Thyroid gland (tissue), 4 donors: ENCODE measurements at regions not wholly inside any gene's neighbourhood (a gene's known extent, or its start where the extent isn't known, plus 50 kb on each side); places are given as distances from the start of the nearest gene placed in this dataset.

Experiments
- DNase-seq, 2 donors: peaks; one replicate each; pipeline ENCODE4 v3.0.0-alpha.2; 2019
- H3K27ac ChIP-seq, 3 donors: fragments of 200-600 bp; sonication (generic); 1 replicate in 2 of 3; 2 replicates in 1 of 3; pipeline ENCODE4 v1.5.1; 2016 to 2019; ENCODE audit warnings: mild to moderate bottlenecking in 1 of 3, moderate library complexity in 1 of 3
- H3K27me3 ChIP-seq: fragments of 200-600 bp; sonication (generic); one replicate; pipeline ENCODE4 v1.5.1; 2019
- H3K36me3 ChIP-seq, 2 donors: fragments of 200-600 bp; sonication (generic); one replicate each; pipeline ENCODE4 v1.5.1; 2016 to 2019
- H3K4me1 ChIP-seq, 2 donors: fragments of 200-600 bp; sonication (generic); one replicate each; pipeline ENCODE4 v1.5.1; 2017 to 2019
- H3K4me3 ChIP-seq, 3 donors: fragments of 200-600 bp; sonication (generic); replicated peaks in 1 of 3; 1 replicate in 2 of 3; 2 replicates in 1 of 3; pipeline ENCODE4 v1.5.1; 2016; ENCODE audit warnings: mild to moderate bottlenecking in 1 of 3
- H3K9me3 ChIP-seq: fragments of 200-600 bp; sonication (generic); one replicate; pipeline ENCODE4 v1.5.1; 2017
- CTCF ChIP-seq, 6 experiments: fragments of 200-600 bp in 3 of 6; fragments of 450-650 bp in 3 of 6; sonication (generic) in 3 of 6; IDR thresholded peaks; one replicate each; pipeline ENCODE4 v1.5.1; 2016 to 2019; ENCODE audit warnings: antibody characterized with exemption in 6 of 6, mild to moderate bottlenecking in 2 of 6, inconsistent platforms in 1 of 6, moderate library complexity in 1 of 6
- POLR2A ChIP-seq, 2 donors: fragments of 450-650 bp; IDR thresholded peaks; one replicate each; pipeline ENCODE4 v1.6.1; 2017; ENCODE audit warnings: antibody characterized with exemption in 2 of 2, mild to moderate bottlenecking in 2 of 2, moderate library complexity in 1 of 2
- WGBS, 2 donors: methylation state at CpG; one replicate each; pipeline ENCODE4 v1.1.5; 2017; 5-methylcytosine and 5-hydroxymethylcytosine counted together
- intact Hi-C: fragments of 100-400 bp; cut with DNase I; formaldehyde crosslinking; loops from one replicate; pipeline ENCODE4 v1.15.1; 2023

- 54 to 64% methylated on average over 12 of the region's 12 CpGs for WGBS, 2 donors
- H3K4me3 ChIP-seq: no peak overlapping the region
- no peaks in the 10 kb centered on the region for H3K27me3 ChIP-seq
- H3K4me1 ChIP-seq: peaks cover 20 to 33% of the 10 kb centered on the region in 2 donors
- H3K36me3 ChIP-seq: no peaks in the 10 kb centered on the region
- H3K27ac ChIP-seq: no peak overlapping the region
- intact Hi-C loops: no loop called here
- TF ChIP-seq CTCF (IDR thresholded peaks at IDR 0.05) (no peak), POLR2A (IDR thresholded peaks at IDR 0.05) (no peak)
- no peaks in the 10 kb centered on the region for H3K9me3 ChIP-seq
- DNase-seq: peak in 1 of 2 donors; percentile 16
Observed at GRCh38 chr2:126975671-126976655, 77.3 kb downstream of the TEX51 start.

- H3K4me1 ChIP-seq: peaks cover 15 to 25% of the 10 kb centered on the region in 2 donors
- no peak for DNase-seq
- 87 to 93% methylated on average over 16 to 29 of the region's 30 CpGs for WGBS, 2 donors
- H3K27ac ChIP-seq: no peak overlapping the region
- TF ChIP-seq CTCF (IDR thresholded peaks at IDR 0.05) (no peak), POLR2A (IDR thresholded peaks at IDR 0.05) (no peak)
- intact Hi-C loops: no loop called here
- no peaks in the 10 kb centered on the region for H3K36me3 ChIP-seq
- no peaks in the 10 kb centered on the region for H3K9me3 ChIP-seq
- no peaks in the 10 kb centered on the region for H3K27me3 ChIP-seq
- no peak overlapping the region for H3K4me3 ChIP-seq
Observed at GRCh38 chr2:126976721-126977328, 78.1 kb downstream of the TEX51 start.

- Histone ChIP-seq H3K36me3 (no peaks in the 10 kb centered on the region), H3K27me3 (no peaks in the 10 kb centered on the region), H3K27ac (no peak overlapping the region), H3K4me1 (peaks cover 9 to 19% of the 10 kb centered on the region in 2 donors), H3K4me3 (no peak overlapping the region), H3K9me3 (no peaks in the 10 kb centered on the region)
- DNase-seq: no peak
- intact Hi-C loops: no loop called here
- WGBS, 2 donors: 97 to 98% methylated on average over 4 of the region's 4 CpGs
- TF ChIP-seq CTCF (IDR thresholded peaks at IDR 0.05): no peak
- no peak for TF ChIP-seq POLR2A (IDR thresholded peaks at IDR 0.05)
Observed at GRCh38 chr2:126978333-126978732, 79.6 kb downstream of the TEX51 start.

GRCh38 chr2:126979039-126980003 lies 80.6 kb downstream of the TEX51 start:
- no peaks in the 10 kb centered on the region for H3K9me3 ChIP-seq
- no peak overlapping the region for H3K27ac ChIP-seq
- 85 to 92% methylated on average over 7 of the region's 7 CpGs for WGBS, 2 donors
- peaks cover 9 to 15% of the 10 kb centered on the region in 2 donors for H3K4me1 ChIP-seq
- H3K4me3 ChIP-seq: no peak overlapping the region
- no peak for TF ChIP-seq CTCF (IDR thresholded peaks at IDR 0.05)
- TF ChIP-seq POLR2A (IDR thresholded peaks at IDR 0.05): no peak
- no peaks in the 10 kb centered on the region for H3K36me3 ChIP-seq
- intact Hi-C loops: no loop called here
- H3K27me3 ChIP-seq: no peaks in the 10 kb centered on the region
- DNase-seq: no peak
